GM18508 (cell line): ENCODE measurements at regions not wholly inside any gene's neighbourhood (a gene's known extent, or its start where the extent isn't known, plus 50 kb on each side); places are given as distances from the start of the nearest gene placed in this dataset.
"Not testable (repeated sequence)": the region's sequence is repeated elsewhere in the genome, so short reads cannot be mapped to it uniquely, and the experiment has no call there.

ENCODE experiments used
- ATAC-seq: cut with Tn5 transposase; IDR thresholded peaks from one replicate; pipeline ENCODE4 v1.9.1; 2021; ENCODE audit warnings: moderate number of reproducible peaks; ENCODE audit not compliant: insufficient read depth, unreplicated experiment

DNA sequence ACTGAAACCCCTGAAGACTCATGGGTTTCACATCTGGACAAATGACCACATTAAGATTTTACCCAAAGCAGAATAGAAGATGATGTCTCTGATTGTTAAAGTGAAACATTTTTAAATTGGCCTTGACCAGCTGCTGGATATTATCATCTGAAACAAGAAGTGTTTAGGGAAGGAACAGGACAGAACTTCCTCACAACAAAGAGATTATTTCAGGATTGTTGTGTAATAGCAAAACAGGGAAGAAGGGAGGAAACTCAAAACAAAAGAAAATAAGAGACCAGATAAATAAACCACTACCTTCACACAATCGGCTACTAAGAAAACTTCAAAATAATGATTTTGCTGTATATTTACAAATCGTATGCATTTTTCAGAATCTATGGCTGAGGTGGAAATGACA is 319.2 kb upstream of the API5 start:
- ATAC-seq: no peak

DNA sequence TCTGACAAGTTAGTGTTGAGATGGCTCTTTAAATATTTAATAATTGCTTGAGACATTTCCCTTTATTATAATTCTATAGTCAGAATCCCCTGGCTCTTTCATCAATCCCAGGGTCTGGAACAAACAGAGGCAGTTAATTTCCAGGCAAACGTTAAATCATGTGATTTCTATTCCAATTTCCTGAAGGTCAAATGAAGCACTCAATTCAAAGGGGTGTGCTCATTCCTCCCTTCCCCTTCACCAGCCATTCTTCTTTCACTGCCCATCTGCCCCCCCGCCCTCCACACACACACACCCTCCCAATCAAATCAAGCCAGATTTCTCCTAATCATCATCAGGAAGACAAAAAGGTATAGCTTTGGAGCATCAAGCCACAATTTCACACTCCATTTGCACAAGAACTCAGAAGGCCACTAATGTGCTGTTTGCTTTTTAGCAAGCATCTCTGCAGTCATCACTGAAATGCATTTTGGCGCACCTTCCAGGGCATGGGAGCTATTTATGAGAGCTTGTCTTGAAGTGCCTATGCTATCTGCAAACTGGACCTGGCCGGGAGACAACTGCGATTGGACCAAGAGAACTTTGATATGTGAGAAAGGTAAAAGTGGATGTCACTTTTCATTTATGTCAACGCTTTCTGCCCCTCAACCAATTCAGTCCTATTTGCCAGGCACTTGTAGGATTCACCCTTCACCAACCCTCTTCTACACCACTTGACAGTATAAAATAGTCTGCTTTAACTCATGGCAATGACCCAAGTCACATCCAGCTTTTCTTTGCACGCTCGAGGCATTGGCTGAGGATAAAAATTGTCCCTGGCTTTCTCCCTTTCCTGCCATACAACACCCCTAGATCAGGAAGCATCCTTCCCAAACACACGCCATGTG is 315.1 kb upstream of the API5 start:
- ATAC-seq: no peak

DNA sequence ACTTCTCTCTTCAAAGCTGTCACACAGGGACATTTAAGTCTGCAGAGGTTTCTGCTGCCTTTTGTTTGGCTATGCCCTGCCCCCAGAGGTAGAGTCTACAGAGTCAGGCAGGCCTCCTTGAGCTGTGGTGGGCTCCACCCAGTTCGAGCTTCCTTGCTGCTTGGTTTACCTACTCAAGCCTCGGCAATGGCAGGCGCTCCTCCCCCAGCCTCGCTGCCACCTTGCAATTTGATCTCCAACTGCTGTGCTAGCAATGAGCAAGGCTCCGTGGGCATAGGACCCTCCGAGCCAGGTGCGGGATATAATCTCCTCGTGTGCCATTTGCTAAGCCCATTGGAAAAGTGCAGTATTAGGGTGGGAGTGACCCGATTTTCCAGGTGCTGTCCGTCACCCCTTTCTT is 306.9 kb upstream of the API5 start:
- ATAC-seq: not testable (repeated sequence)

DNA sequence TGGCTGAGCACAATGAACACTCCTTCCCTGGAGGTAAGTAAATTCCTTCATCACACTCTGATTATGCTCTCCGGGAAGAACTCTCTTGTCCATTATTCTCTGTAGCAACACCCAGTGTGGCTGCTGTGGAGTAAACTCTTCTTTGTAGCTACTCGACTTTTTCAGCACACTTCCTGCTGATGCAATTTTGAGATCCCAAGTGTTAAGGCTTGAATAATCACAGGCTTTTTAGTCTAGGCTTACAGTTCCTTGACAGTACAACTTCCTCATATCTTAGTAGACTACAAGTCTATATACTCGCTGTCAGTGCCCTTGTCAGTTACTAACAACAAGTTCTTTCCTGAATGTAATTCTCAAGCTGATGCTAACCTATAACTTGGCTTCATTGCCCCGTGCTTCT is 301.8 kb upstream of the API5 start:
- no peak for ATAC-seq

DNA sequence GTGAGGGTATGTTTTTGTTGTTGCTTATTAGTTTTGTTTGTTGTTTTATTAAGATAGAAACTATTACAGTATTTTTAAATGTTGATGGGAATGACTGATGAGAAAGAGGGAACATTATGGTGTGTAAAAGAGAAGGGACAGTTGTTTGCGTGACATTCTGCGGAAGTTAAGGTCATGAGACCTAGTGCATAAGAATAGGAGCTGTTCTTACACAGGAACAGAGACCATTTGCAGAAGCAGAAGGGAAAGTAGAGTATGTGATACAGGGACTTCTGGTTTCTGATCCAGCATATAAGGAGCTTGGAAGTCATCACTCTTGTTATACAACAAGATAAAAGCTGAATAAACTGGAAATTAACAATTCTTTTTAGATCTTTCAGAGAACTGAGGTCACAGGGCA is 299.2 kb upstream of the API5 start:
- no peak for ATAC-seq

DNA sequence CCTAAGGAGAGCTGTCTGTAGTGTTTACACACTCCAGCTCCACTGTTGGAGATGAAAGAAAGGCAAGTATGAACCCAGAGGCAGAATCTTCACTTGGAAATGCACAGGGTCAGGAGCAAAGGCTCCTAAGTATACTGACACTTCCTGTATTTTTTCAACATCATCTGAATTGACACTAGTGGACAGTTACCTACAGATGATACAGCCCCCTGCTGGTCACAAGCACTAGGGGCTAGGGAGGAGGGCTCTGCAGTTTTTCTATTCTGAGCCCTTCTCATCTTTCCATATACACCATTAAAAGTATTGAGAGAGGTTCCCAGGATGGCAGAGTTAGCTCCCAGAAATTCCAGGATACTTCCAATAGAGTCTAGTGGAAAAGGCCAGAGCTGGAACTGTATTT is 290.3 kb upstream of the API5 start:
- ATAC-seq: peak; percentile 63

DNA sequence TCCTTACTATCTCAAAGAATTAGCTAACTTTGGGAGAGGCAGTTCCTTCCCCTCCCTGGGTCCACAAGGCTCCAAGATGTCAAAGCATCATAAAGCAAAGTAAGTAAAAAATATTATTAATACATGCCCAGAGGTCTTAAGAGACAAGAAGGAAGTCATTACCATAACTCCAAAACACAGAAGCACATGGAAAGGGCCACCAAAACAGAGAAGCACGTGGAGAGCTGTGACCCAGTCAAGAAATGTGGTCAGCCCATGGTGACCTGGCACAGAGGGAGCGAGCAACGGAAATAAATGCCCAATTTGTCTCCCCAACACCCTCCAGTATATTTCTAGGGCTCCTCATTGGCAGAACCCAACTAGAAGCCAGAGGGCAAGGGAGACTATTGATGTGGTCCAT is 277.5 kb upstream of the API5 start:
- no peak for ATAC-seq

DNA sequence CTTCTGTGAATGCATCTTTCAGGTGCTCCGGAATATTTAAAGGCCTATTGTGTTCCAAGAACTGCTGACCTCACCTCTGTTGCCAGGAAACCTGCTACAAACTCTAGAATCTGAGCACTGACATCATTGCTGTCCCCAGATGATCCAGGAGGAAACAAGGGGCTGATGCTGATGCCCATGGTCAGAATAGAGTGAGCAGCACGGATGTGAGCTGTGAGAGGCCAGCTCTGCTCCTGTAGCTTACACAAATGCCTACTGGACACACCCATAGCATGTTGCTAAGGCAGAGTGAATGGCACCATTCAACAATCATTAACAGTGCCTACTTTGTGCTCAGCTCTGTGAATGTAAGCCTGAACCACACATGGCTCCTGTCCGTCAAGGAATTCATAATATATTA is 276.7 kb upstream of the API5 start:
- no peak for ATAC-seq

DNA sequence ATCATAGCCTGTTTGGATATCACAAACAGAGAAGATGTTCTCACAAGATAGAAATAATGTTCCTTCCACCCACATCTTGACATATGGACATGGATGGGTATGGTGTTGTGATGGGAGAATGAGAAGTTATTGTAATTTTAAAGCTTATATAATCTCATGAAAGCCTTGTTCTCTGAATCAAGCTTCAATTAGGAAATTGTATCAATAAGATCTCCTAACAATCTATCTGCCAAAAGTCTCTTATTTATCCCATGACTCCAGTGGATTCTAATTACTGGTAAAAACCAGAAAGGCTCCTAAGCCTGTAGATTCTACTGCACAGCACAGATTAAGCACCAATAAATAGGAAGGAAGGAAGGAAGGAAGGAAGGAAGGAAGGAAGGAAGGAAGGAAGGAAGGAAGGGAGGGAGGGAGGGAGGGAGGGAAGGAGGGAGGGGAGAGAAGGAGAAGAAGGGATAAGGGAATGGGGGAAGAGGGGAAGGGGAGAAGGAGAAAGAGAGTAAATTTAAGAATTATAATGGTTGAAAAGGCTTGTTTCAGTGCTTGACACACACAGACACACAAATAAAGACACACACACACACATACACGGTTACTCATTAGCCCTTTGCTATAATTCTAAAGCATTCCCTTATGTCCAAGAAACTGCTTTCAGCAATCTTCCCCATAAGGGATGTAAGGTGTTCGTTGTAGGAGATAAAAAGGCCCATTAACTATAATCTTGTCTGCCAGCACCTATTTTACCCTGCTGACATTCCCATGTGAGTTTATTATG is 258.0 kb upstream of the API5 start:
- no peak for ATAC-seq

DNA sequence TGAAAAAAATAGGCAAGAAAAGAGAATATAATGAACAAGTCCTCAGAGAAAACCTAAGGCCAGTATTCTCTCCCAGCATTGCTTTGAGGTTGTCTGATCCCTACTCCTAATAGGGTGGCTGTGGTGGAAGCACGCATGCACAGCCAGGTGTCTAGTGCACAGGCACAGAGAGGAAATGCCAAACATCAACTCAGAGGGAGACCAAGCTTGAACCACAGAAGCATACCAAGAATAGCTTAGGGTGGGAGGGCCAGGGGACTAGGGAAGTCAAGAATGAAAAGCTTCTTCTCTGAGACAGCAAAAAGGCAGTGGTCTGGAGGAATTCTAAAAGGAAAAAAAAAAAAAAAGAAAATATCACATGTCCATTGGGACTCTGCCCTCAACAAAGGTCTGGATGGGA is 244.1 kb upstream of the API5 start:
- no peak for ATAC-seq

DNA sequence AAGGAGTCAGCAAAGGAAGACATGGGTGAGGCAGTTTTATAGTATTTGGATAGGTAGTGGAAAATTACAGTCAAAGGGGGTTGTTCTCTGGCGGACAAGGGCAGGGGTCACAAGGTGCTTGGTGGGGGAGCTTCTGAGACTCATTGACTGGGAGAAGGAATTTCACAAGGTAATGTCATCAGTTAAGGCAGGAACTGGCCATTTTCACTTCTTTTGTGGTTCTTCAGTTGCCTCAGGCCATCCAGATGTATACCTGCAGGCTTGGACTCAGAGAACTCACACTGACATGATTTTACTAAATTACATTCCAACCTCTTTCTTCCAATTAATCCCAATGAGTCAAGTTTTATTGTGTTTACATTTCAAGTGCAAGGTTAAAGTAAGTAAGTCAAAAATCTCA is 240.5 kb upstream of the API5 start:
- no peak for ATAC-seq

DNA sequence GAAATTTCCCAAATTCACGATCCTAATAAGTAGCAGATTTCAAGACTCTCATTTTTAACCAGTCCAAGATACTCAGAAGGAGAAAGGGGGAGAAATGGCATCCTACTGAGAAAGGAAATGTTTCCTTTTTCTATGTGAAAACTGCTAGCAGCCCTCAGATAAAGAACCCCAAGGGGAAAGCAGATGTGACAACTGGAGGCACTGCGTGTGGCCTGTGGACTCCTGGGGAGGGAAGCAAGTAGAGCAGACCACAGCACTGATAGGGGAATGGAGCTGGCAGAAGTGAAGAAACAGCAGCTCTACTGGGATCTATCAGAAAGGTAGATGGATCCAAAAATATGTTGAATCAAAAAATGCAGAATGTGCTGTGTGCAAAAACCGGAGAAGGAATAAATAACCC is 239.7 kb upstream of the API5 start:
- no peak for ATAC-seq

DNA sequence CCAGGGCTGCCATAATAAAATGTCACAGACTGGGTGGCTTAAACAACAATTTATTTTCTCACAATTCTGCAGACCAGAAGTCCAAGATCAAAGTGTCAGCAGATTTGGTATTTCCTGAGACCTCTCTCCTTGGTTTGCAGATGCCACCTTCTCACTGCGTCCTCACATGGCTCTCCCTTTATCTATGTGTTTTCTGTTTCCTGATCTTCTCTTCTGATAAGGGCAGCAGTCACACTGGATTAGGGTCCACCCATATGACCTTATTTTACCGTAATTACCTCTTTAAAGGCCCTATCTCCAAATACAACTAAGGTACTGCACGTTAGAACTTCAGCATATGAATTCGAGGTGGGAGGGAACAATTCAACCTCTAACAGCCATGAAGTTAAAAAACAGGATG is 238.9 kb upstream of the API5 start:
- ATAC-seq: no peak

DNA sequence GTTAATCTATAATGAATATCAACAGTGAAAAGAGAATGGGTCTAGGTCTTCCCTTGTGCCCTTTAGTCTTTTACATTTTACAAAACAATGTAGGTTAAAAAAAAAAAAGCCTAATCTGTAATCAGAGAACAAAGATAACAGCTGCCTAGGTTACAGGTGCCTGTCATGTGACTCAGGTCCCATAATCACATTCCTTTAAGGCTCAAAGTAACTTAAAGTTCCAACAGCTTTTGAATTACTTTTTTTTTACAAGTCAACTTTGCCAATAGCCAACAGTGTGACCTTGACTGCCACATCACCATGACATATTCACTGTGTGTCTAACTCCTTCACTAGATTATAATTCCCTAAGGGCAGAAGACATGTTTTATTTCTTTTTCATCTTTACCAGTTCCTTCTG is 237.0 kb upstream of the API5 start:
- no peak for ATAC-seq

DNA sequence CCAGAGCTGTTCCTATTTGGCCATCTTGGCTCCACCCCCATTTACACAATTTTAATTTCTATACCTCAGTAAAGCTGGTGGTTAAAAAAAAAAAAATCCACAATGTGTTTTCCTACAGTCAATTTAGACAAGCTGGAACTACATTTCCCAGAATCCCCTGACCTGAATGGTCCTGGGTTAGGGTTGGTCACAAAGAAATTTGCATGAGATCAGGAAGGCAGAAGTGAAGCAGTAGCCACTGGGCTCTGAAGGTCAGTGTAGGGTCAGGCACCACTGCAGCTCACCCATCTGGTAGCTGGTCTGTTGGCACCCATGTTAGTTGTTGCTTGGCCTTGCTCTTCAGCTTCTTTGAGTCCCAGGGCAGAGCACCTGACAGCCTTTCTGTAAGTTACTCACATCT is 210.7 kb upstream of the API5 start:
- ATAC-seq: no peak

DNA sequence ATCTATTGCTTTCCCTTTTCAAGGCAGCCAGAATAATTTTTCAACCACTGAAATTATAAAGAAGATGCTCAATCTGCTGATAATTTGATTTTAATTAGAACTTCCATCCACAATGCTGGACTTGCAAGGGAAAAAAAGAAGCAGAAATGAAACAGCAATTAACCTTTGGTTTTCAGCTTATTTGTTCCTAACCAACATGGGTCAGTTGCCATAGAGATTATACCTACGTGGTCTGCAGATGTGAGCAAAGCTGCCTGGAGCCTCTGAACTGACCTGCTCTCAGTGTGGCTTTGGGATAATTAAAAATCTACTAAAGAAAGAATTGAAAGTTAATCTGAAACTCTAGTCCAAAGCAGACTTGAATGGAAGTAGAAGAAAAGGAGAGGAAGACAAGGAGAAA is 195.7 kb upstream of the API5 start:
- ATAC-seq: no peak

DNA sequence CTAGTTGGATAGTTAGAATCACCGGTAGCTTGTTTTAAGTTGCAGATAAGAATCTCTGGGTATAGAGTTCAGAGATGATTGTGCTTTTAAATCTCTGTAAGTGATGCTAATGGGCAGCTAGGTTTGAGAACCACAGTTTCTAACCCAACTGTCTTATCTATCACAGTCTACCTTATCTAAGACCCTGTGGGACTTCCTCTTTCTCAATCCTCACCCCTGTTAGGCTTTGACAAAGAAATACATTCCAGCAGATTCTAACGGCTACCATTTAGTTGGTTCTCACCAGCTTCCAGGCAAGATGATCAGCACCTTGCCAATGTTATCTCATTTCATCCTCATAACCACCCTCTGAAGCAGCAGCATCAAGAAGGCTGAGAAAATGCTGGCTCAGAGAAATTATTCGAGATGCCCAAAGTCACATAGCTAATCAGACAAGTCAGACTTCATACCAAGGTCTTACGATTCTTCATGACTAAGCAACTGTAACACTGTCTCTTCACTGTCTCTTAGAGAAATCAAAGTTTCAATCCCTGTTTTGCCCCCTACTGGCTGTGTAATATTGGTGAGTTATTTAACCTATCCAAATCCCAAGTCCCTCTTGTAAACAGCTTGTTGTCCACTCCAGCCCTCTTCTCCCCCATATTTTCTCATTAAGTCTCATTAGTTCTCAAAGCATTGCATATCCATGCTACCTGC is 192.4 kb upstream of the API5 start:
- ATAC-seq: no peak

DNA sequence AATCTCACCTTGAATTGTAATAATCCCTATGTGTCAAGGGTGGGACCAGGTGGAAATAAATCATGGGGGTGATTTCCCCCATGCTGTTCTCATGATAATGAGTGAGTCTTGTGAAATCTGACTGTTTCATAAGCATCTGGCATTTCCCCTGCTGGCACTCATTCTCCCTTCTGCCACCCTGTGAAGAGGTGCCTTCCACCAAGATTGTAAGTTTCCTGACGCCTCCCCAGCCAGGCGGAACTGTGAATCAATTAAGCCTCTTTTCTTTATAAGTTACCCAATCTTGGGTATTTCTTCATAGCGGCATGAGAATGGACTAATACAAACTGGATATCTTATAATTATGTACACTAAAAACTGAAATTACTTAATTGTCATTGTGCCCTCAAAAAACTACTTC is 189.2 kb upstream of the API5 start:
- ATAC-seq: no peak

DNA sequence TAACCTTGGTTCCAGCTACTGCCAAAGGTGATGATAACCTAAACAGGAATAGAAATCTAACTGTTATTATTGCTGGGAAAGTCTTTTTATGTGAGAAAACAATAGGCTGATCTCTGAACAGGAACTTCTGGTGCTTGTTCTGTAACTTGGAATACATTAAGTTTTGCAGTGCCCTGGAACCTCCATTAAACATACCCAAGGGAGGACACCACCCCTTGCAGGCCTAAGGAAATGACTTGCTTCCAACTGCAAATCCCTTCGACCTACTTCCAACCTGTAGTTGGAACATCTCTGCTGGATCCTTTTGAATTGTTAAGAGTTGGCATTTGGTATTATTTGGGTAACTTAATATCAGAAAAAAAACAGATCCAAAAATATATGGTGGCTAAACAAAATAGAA is 188.4 kb upstream of the API5 start:
- ATAC-seq: no peak

DNA sequence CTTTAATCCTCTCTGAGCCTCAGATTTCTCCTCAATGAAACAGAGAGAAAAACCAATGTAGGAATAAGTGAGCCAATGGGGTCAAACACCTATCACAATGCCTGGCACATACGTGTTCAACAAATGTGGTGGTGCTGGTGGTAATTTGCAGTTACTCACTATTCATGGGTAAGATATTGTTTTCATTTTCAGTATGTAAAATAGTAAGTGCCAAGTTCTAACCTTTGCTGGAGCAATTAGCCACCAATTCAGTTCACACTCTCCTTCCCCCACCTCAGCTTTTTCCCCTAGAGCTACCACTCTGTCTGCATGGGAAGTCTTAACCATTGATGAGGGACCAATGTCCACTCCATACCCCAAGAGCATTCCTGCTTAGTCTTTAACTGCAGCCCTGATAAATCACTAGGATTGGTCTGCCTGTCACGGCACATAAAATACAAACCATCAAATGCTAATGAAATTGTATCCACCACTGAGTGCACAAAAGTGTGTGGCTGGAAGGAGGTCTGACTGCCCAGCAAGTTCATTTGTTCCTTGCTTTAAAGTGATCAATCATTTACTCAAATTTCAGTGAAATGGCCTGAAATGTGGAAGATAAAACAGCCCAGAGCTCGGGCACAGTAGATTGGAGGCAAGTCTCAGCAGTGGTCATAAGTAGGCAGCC is 187.4 kb upstream of the API5 start:
- ATAC-seq: no peak

DNA sequence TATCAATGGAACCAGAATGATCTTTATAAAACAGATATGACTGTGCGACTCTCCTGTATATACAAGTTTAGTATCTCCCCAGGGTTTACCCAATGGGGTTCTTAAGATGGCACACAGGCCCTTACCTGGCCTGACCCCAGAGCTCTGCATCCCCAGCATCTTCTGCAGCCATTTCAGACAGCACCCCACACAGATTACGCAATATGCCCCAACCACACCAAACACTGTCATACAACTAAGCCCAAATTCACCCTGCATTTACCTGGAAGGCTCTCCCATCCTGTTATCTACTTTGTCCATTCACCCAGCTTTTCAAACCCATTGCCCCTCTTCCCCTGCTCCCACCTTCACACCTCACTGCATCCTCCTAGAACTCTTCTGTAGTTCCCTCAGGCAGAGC is 182.5 kb upstream of the API5 start:
- no peak for ATAC-seq
